H1 (cell line): ENCODE measurements at regions not wholly inside any gene's neighbourhood (a gene's known extent, or its start where the extent isn't known, plus 50 kb on each side); places are given as distances from the start of the nearest gene placed in this dataset.
A peak's percentile ranks its signal among the peaks of the same experiment; 100 is the strongest.

Experiments
- CTCF ChIA-PET: fragments of 300-600 bp; sonication (Branson Sonifier 250); formaldehyde crosslinking; loops from one replicate; lab custom pipeline; 2021; ENCODE audit not compliant: partially characterized antibody; lab: Charles Lee
- POLR2A ChIA-PET: fragments of 300-600 bp; sonication (Branson Sonifier 250); formaldehyde crosslinking; loops from one replicate; lab custom pipeline; 2021; ENCODE audit warnings: inconsistent platforms; ENCODE audit not compliant: partially characterized antibody; lab: Charles Lee
- DNase-seq, 2 experiments: peaks; one replicate each; pipeline versions ENCODE4 v3.0.0 to v3.0.0-alpha.2; 2010 to 2022; ENCODE audit warnings: low spot score in 2 of 2, low read depth in 1 of 2, mixed read lengths in 1 of 2
- FAIRE-seq: peaks from 2 replicates; lab custom pipeline; 2011; peaks lifted over from hg19 to GRCh38; lab: Jason Lieb, UNC
- H2AFZ ChIP-seq: 2 replicates; pipeline ENCODE4 v1.8.1; 2012; ENCODE audit warnings: low read length, inconsistent platforms
- H2AK5ac ChIP-seq: 2 replicates; pipeline ENCODE4 v1.6.1; 2013; ENCODE audit warnings: low read depth, low read length
- H2BK120ac ChIP-seq: replicated peaks from 2 replicates; pipeline ENCODE3; 2013; ENCODE audit warnings: low read depth, low read length, inconsistent platforms
- H2BK12ac ChIP-seq: 2 replicates; pipeline ENCODE4 v1.6.1; 2013; ENCODE audit warnings: low read depth, low read length
- H2BK15ac ChIP-seq: 2 replicates; pipeline ENCODE4 v1.6.1; 2013; ENCODE audit warnings: low read length
- H2BK20ac ChIP-seq: 2 replicates; pipeline ENCODE4 v1.6.1; 2013; ENCODE audit warnings: low read length
- H2BK5ac ChIP-seq: 2 replicates; pipeline ENCODE4 v1.6.1; 2013; ENCODE audit warnings: low read depth, low read length
- H3K14ac ChIP-seq: 2 replicates; pipeline ENCODE4 v1.6.1; 2013; ENCODE audit warnings: inconsistent platforms; ENCODE audit not compliant: insufficient read length
- H3K18ac ChIP-seq: 2 replicates; pipeline ENCODE4 v1.6.1; 2013; ENCODE audit warnings: low read length; ENCODE audit errors: extremely low read depth
- H3K23ac ChIP-seq: 2 replicates; pipeline ENCODE4 v1.6.1; 2013; ENCODE audit warnings: inconsistent platforms; ENCODE audit not compliant: insufficient read length
- H3K23me2 ChIP-seq: 2 replicates; pipeline ENCODE4 v1.6.1; 2013; ENCODE audit warnings: low read depth, low read length
- H3K27ac ChIP-seq: 2 replicates; pipeline ENCODE4 v1.6.1; 2011; ENCODE audit warnings: low read depth, low read length, inconsistent platforms
- H3K27me3 ChIP-seq, 4 experiments: replicated peaks in 1 of 4; 1 replicate in 1 of 4; 2 replicates in 3 of 4; pipeline versions ENCODE4 v1.6.1 to v1.8.1; 2011 to 2013; ENCODE audit warnings: low read length in 3 of 4, mild to moderate bottlenecking in 3 of 4, inconsistent platforms in 2 of 4, mixed read lengths in 2 of 4, moderate library complexity in 1 of 4; ENCODE audit not compliant: control insufficient read depth in 3 of 4, insufficient read depth in 3 of 4; ENCODE audit errors: extremely low read depth in 1 of 4
- H3K36me3 ChIP-seq, 4 experiments: 2 replicates each; pipeline versions ENCODE4 v1.6.1 to v1.8.1; 2011 to 2013; ENCODE audit warnings: mild to moderate bottlenecking in 4 of 4, low read length in 3 of 4, moderate library complexity in 2 of 4, control low read depth in 1 of 4, inconsistent platforms in 1 of 4; ENCODE audit not compliant: insufficient read depth in 4 of 4, control insufficient read depth in 2 of 4
- H3K4ac ChIP-seq: replicated peaks from 2 replicates; pipeline ENCODE3; 2013; ENCODE audit warnings: low read length, low read depth, mixed read lengths, inconsistent platforms; ENCODE audit not compliant: insufficient read length
- H3K4me1 ChIP-seq, 4 experiments: replicated peaks in 1 of 4; 1 replicate in 1 of 4; 2 replicates in 3 of 4; pipeline versions ENCODE4 v1.6.1 to v1.8.1; 2011 to 2013; ENCODE audit warnings: low read length in 3 of 4, inconsistent platforms in 2 of 4, mixed read lengths in 1 of 4; ENCODE audit not compliant: insufficient read depth in 4 of 4, control insufficient read depth in 3 of 4
- H3K4me2 ChIP-seq, 2 experiments: 2 replicates each; pipeline versions ENCODE4 v1.6.1 to v1.8.1; 2011 to 2013; ENCODE audit warnings: low read depth in 2 of 2, low read length in 2 of 2, control low read depth in 1 of 2, inconsistent platforms in 1 of 2, mild to moderate bottlenecking in 1 of 2; ENCODE audit not compliant: insufficient read depth in 1 of 2
- H3K4me3 ChIP-seq, 4 experiments: fragments of 200-600, 300-600 bp in 1 of 4; sonication (generic), shearing (Covaris generic), sonication (Bioruptor Twin) in 1 of 4; 2 replicates each; pipeline versions ENCODE4 v1.5.1 to v1.8.1; 2011 to 2016; ENCODE audit warnings: low read length in 4 of 4, low read depth in 3 of 4, control low read depth in 2 of 4, inconsistent platforms in 2 of 4, mild to moderate bottlenecking in 2 of 4, mixed read lengths in 1 of 4, moderate library complexity in 1 of 4; ENCODE audit not compliant: insufficient read depth in 2 of 4; ENCODE audit errors: extremely low read depth in 1 of 4
- H3K56ac ChIP-seq: replicated peaks from 2 replicates; pipeline ENCODE3; 2013; ENCODE audit warnings: low read depth, mild to moderate bottlenecking, mixed read lengths, low read length, inconsistent platforms; ENCODE audit not compliant: insufficient read length
- H3K79me1 ChIP-seq: 2 replicates; pipeline ENCODE4 v1.6.1; 2013; ENCODE audit warnings: low read depth, low read length, control low read depth
- H3K79me2 ChIP-seq, 2 experiments: 2 replicates each; pipeline versions ENCODE4 v1.6.1 to v1.8.1; 2012 to 2013; ENCODE audit warnings: low read length in 2 of 2, mild to moderate bottlenecking in 2 of 2, inconsistent platforms in 1 of 2; ENCODE audit not compliant: insufficient read depth in 2 of 2, control insufficient read depth in 1 of 2
- H3K9ac ChIP-seq, 4 experiments: replicated peaks in 1 of 4; 1 replicate in 1 of 4; 2 replicates in 3 of 4; pipeline versions ENCODE4 v1.6.1 to v1.8.1; 2011 to 2013; ENCODE audit warnings: low read depth in 3 of 4, low read length in 3 of 4, control low read depth in 2 of 4, mild to moderate bottlenecking in 2 of 4, moderate library complexity in 2 of 4, inconsistent platforms in 1 of 4; ENCODE audit errors: extremely low read depth in 1 of 4
- H3K9me3 ChIP-seq, 2 experiments: 2 replicates each; pipeline versions ENCODE4 v1.6.1 to v1.8.1; 2012 to 2013; ENCODE audit warnings: mild to moderate bottlenecking in 2 of 2, moderate library complexity in 2 of 2, control low read depth in 1 of 2, inconsistent platforms in 1 of 2, low read depth in 1 of 2, low read length in 1 of 2, mixed read lengths in 1 of 2; ENCODE audit not compliant: insufficient read depth in 2 of 2
- H4K20me1 ChIP-seq, 2 experiments: replicated peaks in 1 of 2; 2 replicates each; pipeline versions ENCODE3 to v1.8.1; 2011 to 2013; ENCODE audit warnings: inconsistent platforms in 2 of 2, low read length in 2 of 2, mild to moderate bottlenecking in 1 of 2; ENCODE audit not compliant: insufficient read depth in 2 of 2, control insufficient read depth in 1 of 2
- H4K5ac ChIP-seq: 2 replicates; pipeline ENCODE4 v1.6.1; 2013; ENCODE audit warnings: low read length, low read depth, mixed read lengths, inconsistent platforms; ENCODE audit not compliant: insufficient read length
- H4K8ac ChIP-seq: 2 replicates; pipeline ENCODE4 v1.8.0; 2013; ENCODE audit warnings: mild to moderate bottlenecking, moderate library complexity, low read length, inconsistent platforms; ENCODE audit not compliant: insufficient read depth; ENCODE audit errors: extremely low read depth
- H4K91ac ChIP-seq: replicated peaks from 2 replicates; pipeline ENCODE3; 2013; ENCODE audit warnings: low read length, mixed read lengths, inconsistent platforms; ENCODE audit not compliant: insufficient read length
- WGBS, 2 experiments: shearing (Covaris generic) in 1 of 2; methylation state at CpG; one replicate each; pipeline versions ENCODE4 v1.1.6 to v1.1.7; 2013 to 2015; ENCODE audit warnings: low lambda C conversion rate in 2 of 2, mixed read lengths in 2 of 2, inconsistent platforms in 1 of 2, low coverage in 1 of 2, missing lambda C conversion rate in 1 of 2; ENCODE audit not compliant: insufficient replicate concordance in 2 of 2, insufficient coverage in 1 of 2, insufficient read length in 1 of 2; ENCODE audit errors: extremely low coverage in 1 of 2, missing lambda C conversion rate in 1 of 2; 5-methylcytosine and 5-hydroxymethylcytosine counted together

DNA sequence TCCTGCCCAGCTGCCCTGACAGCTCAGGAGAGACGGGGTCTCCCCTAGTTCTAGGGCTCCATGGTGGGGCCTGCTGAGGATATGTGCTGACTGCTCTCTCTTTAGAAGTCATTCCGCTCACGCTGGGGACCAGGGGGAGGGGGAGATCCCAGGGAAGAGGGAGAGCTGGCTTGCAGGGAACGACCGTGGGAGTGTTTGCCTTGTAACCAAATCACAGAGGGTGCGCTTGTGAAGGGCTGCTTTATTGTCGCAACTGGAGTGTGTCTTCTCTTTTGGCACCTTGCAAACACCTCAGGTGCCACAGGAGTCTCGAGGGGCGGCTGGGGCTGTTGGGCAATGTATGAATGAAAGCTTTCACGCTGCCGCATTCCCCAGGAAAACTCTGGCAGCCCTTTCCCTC lies 531.3 kb upstream of the MKI67 start:
- Histone ChIP-seq H2BK15ac (no peak overlapping the region), H3K4me2 (no peak overlapping the region), H2AK5ac (no peak overlapping the region), H3K4ac (no peak overlapping the region), H2BK120ac (no peak overlapping the region), H3K23ac (no peak overlapping the region), H3K36me3 (no peaks in the 10 kb centered on the region), H3K14ac (no peak overlapping the region), H3K56ac (no peak overlapping the region), H4K20me1 (no peaks in the 10 kb centered on the region), H3K4me1 (no peaks in the 10 kb centered on the region; a peak in 1 of 7 replicates), H2BK20ac (no peak overlapping the region), H3K23me2 (no peaks in the 10 kb centered on the region), H2BK5ac (no peak overlapping the region), H4K8ac (peak overlapping the region; percentile 58; the same call in 1 of the 2 replicates), H2BK12ac (no peak overlapping the region), H3K79me1 (no peaks in the 10 kb centered on the region), H3K27me3 (no peaks in the 10 kb centered on the region), H3K4me3 (no peak overlapping the region), H4K5ac (no peak overlapping the region), H3K9me3 (no peaks in the 10 kb centered on the region), H2AFZ (peak overlapping the region; percentile 82), H4K91ac (no peak overlapping the region), H3K79me2 (no peaks in the 10 kb centered on the region), H3K27ac (no peak overlapping the region), H3K9ac (no peak overlapping the region), H3K18ac (no peak overlapping the region)
- POLR2A ChIA-PET, result no interaction called here
- FAIRE-seq (no peak), DNase-seq (no peak)
- CTCF ChIA-PET, result interaction anchor here (0.6 to 2.2 kb wide), 4 partner anchors 26 to 688 kb away, joined by 3 to 10 read pairs (median 4); no protein-coding TSS in a partner anchor
- 81% methylated on average over 9 of the region's 11 CpGs; no CpG with 5 or more reads in 1 of the 2 experiments for WGBS, 2 experiments
